Kidney epithelial cell (primary cell): ENCODE measurements at regions not wholly inside any gene's neighbourhood (a gene's known extent, or its start where the extent isn't known, plus 50 kb on each side); places are given as distances from the start of the nearest gene placed in this dataset.
"Not testable (repeated sequence)": the region's sequence is repeated elsewhere in the genome, so short reads cannot be mapped to it uniquely, and the experiment has no call there.

Experiments
- DNase-seq: peaks from one replicate; pipeline ENCODE4 v3.0.0-alpha.2; 2010; ENCODE audit warnings: low read depth
- H3K27me3 ChIP-seq: 2 replicates; pipeline ENCODE4 v1.6.0; 2011; ENCODE audit warnings: low read length; ENCODE audit not compliant: control insufficient read depth, insufficient read depth
- H3K36me3 ChIP-seq: 2 replicates; pipeline ENCODE4 v1.5.1; 2011; ENCODE audit warnings: low read length; ENCODE audit not compliant: control insufficient read depth, insufficient read depth
- H3K4me3 ChIP-seq: 2 replicates; pipeline ENCODE4 v1.5.1; 2011; ENCODE audit warnings: low read depth, mild to moderate bottlenecking, control low read depth, low read length
- CTCF ChIP-seq: IDR thresholded peaks from 2 replicates; pipeline ENCODE4 v1.5.1; 2011; ENCODE audit warnings: mild to moderate bottlenecking, moderate library complexity, low read length, control low read depth, inconsistent platforms; ENCODE audit not compliant: insufficient read depth, poor library complexity, severe bottlenecking

DNA sequence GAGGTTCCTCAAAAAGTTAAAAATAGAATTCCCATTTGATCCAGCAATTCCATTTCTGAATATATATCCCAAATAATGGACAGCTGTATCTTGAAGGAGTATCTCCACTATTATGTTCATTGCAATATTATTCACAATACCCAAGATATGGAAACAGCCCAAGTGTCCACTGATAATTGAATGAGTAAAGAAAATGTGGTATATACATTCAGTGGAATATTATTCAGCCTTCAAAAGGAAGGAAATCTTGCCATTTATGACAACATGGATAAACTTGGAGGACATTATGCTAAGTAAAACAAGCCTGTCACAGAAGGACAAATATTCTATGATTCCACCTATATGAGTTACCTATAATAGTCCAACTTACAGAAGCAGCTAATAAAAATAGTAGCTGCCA, 979.0 kb downstream of the SLC6A15 start:
- DNase-seq = no peak
- no peaks in the 10 kb centered on the region for H3K27me3 ChIP-seq
- H3K36me3 ChIP-seq = no peaks in the 10 kb centered on the region
- TF ChIP-seq CTCF = no peak
- H3K4me3 ChIP-seq = no peak overlapping the region

DNA sequence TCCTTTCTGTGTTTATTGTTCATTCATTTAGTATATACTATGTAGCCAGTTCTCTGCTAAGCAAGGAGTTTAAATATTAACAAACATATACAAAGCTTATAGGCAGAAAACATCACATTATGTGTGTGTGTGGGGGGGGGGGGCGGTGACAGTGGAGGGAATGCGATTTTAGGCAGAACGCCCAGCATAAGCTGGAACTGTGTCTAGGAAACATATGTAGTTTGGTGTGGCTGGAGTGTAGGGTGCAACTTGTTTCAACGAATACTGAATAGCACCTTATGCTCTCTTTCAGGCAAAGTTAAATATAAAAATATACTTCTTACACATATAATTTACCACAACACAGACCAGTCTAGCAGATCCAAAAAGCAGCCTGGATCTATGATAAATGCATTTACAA, 980.6 kb downstream of the SLC6A15 start:
- DNase-seq = no peak
- no peaks in the 10 kb centered on the region for H3K36me3 ChIP-seq
- no peak overlapping the region for H3K4me3 ChIP-seq
- TF ChIP-seq CTCF = no peak
- H3K27me3 ChIP-seq = no peaks in the 10 kb centered on the region

GRCh38 chr12:83931451-83931850, 981.1 kb downstream of the SLC6A15 start:
- Histone ChIP-seq H3K27me3 (no peaks in the 10 kb centered on the region), H3K36me3 (no peaks in the 10 kb centered on the region), H3K4me3 (no peak overlapping the region)
- no peak for DNase-seq
- no peak for TF ChIP-seq CTCF

GRCh38 chr12:83929792-83930191, 982.8 kb downstream of the SLC6A15 start:
- H3K36me3 ChIP-seq, H3K4me3 ChIP-seq, DNase-seq, H3K27me3 ChIP-seq: not testable (repeated sequence)

- DNase-seq = no peak
- Histone ChIP-seq H3K4me3 (no peak overlapping the region), H3K27me3 (no peaks in the 10 kb centered on the region), H3K36me3 (no peaks in the 10 kb centered on the region)
- no peak for TF ChIP-seq CTCF
Measured at GRCh38 chr12:83920821-83921547, 991.6 kb downstream of the SLC6A15 start.

GRCh38 chr12:83919081-83919480, 993.5 kb downstream of the SLC6A15 start:
- Histone ChIP-seq H3K4me3 (no peak overlapping the region), H3K36me3 (no peaks in the 10 kb centered on the region), H3K27me3 (no peaks in the 10 kb centered on the region)
- no peak for DNase-seq
- TF ChIP-seq CTCF = no peak
